ENCODE measurements at regions not wholly inside any gene's neighbourhood (a gene's known extent, or its start where the extent isn't known, plus 50 kb on each side); places are given as distances from the start of the nearest gene placed in this dataset.

- DNase-seq: no peak
These were observed 200.0 kb downstream of the AUH start for GRCh38 chr9:91161465-91162300.

DNA sequence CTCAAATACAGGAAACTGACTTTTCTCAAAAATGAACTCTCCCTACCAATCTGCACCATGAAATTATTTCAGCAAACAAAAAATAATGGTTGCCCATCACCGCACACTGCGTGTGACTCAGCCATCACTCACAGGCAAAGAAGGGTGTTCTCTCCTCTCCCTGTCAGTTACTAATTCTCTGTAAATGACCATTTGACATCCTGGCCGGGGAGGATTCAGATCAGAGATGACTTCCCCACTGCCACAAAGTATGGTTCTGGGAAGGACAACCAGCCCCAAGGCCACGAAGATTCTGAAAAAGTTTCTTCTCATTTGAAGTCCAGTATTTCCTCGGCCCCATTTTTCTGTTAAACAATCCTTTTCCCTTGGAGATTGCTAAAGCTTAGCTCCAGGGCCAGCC is 199.4 kb downstream of the AUH start:
- no peak for DNase-seq

DNA sequence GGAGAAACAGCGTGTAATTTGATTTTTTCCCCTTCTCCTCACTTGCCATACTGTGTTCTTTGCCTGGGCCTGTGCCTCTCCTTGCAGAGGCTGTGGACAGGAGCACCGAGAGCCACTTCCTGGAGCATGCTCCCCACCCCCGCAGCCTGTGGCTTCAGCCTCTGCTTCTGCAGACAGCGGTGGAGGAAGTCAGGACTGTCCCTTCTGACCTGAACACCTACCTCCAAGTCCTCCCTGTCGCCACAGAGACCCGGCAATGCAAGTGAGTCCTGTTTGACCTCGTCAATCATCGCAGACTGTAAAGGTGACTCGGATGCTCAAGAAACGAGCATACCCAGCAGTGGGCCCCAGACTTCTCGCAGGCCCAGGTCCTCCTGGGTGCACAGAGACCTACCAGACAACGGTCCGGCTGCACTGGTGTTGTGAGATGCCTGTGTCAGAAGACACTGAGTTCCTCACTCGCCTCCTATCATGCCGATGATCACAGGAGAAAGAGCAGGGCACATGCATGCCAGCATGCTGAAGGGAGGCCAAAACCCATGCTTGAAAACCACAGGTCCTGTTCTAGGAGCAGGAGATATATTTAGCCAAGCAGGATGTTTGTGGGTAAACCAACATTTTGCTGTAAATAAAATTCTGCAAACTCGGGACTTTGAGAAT is 198.8 kb downstream of the AUH start:
- DNase-seq: peak; percentile 41

- DNase-seq: no peak
These were observed 198.3 kb downstream of the AUH start for GRCh38 chr9:91163444-91163772.

- no peak for DNase-seq
These were observed 197.8 kb downstream of the AUH start for GRCh38 chr9:91163773-91164471.

Data from CD4-positive, alpha-beta T cell treated with Interleukin-6 for 4 hours (primary cell).